ENCODE measurements at regions not wholly inside any gene's neighbourhood (a gene's known extent, or its start where the extent isn't known, plus 50 kb on each side); places are given as distances from the start of the nearest gene placed in this dataset.

DNA sequence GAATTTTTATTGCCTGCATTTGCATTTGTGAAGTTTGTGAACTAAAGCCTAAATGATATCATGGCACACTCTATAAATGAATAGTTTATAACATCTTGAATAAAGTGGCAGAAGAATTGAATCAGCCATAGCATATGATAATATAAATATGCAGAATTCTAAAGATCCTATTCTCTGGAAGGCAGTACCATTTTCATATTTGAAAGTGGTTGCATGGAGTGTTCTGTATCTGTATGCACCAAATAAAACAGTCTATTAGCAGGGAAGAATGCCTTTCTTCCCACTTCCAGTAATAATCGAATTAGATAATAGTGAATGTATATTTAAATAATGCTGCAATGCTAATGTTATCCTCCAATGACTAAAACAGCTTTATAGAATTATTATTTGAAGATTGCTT lies 57.9 kb upstream of the TRIM67 start:
- Mint-ChIP-seq H3K4me1 (peaks cover 34% of the 10 kb centered on the region), H3K27ac (no peak overlapping the region), H3K9me3 (no peaks in the 10 kb centered on the region), H3K4me3 (no peak overlapping the region), H3K36me3 (ENCODE audit: low read depth) (no peaks in the 10 kb centered on the region), H3K27me3 (ENCODE audit: low read depth) (peaks cover 12% of the 10 kb centered on the region)
- TF ChIP-seq CTCF (IDR thresholded peaks at IDR 0.05; ENCODE audit: unreplicated experiment in 3 of 3), result no peak

- peaks cover 9% of the 10 kb centered on the region for H3K4me1 Mint-ChIP-seq
- H3K4me3 Mint-ChIP-seq, result peak overlapping the region in 1 of 3 experiments; percentile 2
- H3K27me3 Mint-ChIP-seq (ENCODE audit: low read depth), result peaks cover 14% of the 10 kb centered on the region
- H3K9me3 Mint-ChIP-seq, result no peaks in the 10 kb centered on the region
- no peak for TF ChIP-seq CTCF (IDR thresholded peaks at IDR 0.05; ENCODE audit: unreplicated experiment in 3 of 3)
- H3K36me3 Mint-ChIP-seq (ENCODE audit: low read depth), result no peaks in the 10 kb centered on the region
- H3K27ac Mint-ChIP-seq, result peak overlapping the region; percentile 18 to 57 (median 25)
These were observed 60.1 kb upstream of the FAM89A start for GRCh38 chr1:231099996-231100767.

DNA sequence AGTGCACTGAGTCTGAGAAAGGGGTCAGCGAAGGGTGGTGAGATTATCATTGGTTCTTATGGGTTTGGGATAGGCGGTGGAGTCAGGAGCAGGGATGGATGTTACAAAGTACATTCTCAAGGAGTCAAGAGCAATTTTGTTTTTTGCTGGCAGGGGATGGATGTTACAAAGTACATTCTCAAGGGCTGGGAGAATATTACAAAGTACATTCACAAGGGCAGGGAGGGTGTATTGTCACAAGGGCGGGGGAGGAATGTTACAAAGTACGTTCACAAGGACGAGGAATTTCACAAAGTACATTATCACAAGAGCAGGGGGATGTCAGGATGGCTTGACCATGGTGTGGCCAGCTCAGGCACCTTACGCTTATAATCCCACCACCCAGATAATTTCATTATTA lies 59.3 kb upstream of the FAM89A start:
- Mint-ChIP-seq H3K4me3 (no peak overlapping the region), H3K36me3 (ENCODE audit: low read depth) (no peaks in the 10 kb centered on the region), H3K27ac (no peak overlapping the region), H3K9me3 (no peaks in the 10 kb centered on the region), H3K4me1 (peaks cover 9% of the 10 kb centered on the region), H3K27me3 (ENCODE audit: low read depth) (peaks cover 19% of the 10 kb centered on the region)
- TF ChIP-seq CTCF (IDR thresholded peaks at IDR 0.05; ENCODE audit: unreplicated experiment in 3 of 3), result no peak

DNA sequence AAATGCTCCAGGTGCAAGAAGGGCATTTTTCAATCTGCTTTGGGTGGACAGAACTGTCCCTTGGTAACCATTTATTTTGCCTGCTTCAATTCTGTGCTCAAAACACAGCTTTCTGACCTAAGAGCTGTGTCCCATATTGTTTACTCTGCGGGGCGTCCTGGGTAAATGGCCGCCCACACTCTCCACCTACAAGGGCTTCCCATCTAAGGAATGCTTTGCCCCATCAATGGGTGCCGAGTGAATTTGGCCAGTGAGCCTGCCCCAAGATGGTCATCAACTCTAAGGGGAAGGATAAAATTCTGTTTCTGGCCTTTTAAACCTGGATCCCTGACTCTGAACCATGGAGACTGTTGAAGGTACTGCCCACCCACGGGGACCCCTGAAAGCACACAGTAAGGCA lies 55.5 kb upstream of the FAM89A start:
- Mint-ChIP-seq H3K27ac (no peak overlapping the region), H3K9me3 (no peaks in the 10 kb centered on the region), H3K4me1 (peaks cover 19% of the 10 kb centered on the region), H3K27me3 (ENCODE audit: low read depth) (peaks cover 36% of the 10 kb centered on the region), H3K4me3 (no peak overlapping the region), H3K36me3 (ENCODE audit: low read depth) (no peaks in the 10 kb centered on the region)
- no peak for TF ChIP-seq CTCF (IDR thresholded peaks at IDR 0.05; ENCODE audit: unreplicated experiment in 3 of 3)

DNA sequence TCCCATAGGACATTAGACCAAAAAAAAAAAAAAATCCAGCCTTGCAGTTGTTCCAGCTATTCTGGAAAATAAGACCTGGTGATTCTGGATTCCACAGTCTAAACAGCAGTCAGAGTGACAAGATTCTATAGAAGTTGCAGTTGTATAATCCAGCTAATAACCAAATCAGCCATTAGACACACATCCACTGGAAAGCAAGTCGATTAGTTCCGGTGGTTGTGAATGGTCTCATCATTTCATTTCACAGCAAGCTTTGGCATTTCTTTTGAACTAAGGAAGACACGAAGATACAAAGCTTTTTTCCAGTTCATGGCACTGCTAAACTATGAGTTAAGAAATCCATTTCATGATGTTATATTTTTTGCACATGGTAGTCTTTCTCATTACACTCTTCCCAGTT lies 54.4 kb upstream of the FAM89A start:
- Mint-ChIP-seq H3K4me1 (peaks cover 10% of the 10 kb centered on the region), H3K36me3 (ENCODE audit: low read depth) (no peaks in the 10 kb centered on the region), H3K4me3 (no peak overlapping the region), H3K27ac (no peak overlapping the region), H3K9me3 (no peaks in the 10 kb centered on the region), H3K27me3 (ENCODE audit: low read depth) (peaks cover 31% of the 10 kb centered on the region)
- no peak for TF ChIP-seq CTCF (IDR thresholded peaks at IDR 0.05; ENCODE audit: unreplicated experiment in 3 of 3)

All from nephron (organoid).